Left hindlimb (tissue), 1 donor: ENCODE measurements at regions not wholly inside any gene's neighbourhood (a gene's known extent, or its start where the extent isn't known, plus 50 kb on each side); places are given as distances from the start of the nearest gene placed in this dataset.
"Not testable (repeated sequence)": the region's sequence is repeated elsewhere in the genome, so short reads cannot be mapped to it uniquely, and the experiment has no call there.

ENCODE experiments used
- DNase-seq: peaks from one replicate; pipeline ENCODE4 v3.0.0-alpha.2; 2018

DNA sequence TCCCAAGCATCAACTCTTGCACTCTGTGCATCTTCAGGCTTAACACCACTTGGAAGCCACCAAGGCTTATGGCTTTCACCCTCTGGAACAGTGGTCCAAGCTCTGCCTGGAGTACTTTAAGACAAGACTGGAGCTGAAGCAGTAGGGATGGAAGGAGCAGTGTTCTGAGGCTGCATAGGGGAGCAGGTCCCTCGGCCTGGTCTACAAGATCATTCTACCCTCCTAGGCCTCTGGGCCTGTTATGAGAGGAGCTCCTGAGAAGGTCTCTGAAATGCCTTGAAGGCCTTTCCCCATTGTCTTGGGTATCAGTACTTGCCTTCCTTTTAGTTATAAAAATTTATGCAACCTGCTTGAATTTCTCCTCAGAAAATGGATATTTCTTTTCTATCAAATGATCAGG is 286.7 kb downstream of the CPXCR1 start:
- no peak for DNase-seq

DNA sequence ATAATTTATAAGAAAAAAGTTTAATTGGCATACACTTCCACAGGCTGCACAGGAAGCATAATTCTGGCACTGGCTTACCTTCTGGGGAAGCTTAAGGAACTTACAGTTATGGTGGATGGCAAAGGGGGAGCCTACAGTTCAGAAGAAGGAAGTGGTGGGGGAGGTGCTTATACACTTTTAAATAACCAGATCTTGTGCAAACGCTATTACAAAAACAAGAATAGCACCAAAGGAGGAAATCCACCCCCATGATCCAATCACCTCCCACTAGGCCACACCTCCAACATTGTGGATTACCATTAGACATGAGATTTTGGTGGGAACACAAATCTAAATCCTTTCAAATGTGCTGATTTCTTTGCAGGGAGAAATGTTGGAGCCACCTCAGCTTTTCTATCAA is 287.7 kb downstream of the CPXCR1 start:
- DNase-seq, result no peak

DNA sequence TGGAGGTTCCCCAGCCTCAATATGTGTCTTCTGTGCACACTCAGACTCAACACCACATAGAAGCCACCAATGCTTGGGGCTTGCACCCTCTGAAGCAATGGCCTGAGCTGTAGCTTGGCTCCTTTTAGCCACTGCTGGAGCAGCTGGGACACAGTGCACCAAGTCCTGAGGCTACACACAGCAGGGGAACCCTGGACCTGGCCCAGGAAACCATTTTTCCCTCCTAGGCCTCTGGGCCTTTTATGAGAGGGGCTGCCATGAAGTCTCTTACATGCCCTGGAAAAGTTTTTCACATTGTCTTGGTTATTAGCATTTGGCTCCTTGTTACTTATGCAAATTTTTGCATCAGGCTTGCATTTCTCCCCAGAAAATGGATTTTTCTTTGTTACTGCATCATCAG is 306.2 kb downstream of the CPXCR1 start:
- no peak for DNase-seq

DNA sequence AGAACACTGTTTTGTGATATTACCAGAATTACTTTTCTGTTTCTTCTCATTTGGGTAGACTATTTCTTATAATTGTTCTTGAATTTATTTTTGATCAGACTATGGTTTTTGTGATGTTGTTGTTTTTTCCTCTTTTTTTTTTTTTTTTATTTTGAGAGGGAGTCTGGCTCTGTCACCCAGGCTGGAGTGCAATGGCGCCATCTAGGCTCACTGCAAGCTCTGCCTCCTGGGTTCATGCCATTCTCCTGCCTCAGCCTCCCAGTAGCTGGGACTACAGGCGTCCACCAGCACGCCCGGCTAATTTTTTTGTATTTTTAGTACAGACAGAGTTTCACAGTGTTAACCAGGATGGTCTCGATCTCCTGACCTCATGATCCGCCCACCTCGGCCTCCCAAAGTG is 352.6 kb downstream of the CPXCR1 start:
- not testable (repeated sequence) for DNase-seq

DNA sequence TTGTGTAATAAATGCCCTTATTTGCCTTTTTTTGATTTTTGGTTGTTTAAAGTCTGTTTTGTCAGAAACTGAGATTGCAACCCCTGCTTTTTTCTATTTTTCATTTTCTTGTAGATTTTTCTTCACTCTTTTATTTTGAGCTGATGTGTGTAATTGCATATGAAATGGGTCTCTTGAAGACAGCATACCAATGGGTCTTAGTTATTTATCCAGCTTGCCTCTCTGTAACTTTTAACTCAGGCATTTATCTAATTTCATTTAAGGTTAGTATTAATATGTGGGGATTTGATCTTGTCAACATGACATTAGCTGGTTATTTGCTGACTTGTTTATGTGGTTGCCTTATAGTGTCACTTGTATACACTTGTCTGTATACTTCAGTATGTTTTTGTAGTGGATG is 378.0 kb downstream of the CPXCR1 start:
- no peak for DNase-seq
